ENCODE measurements at regions not wholly inside any gene's neighbourhood (a gene's known extent, or its start where the extent isn't known, plus 50 kb on each side); places are given as distances from the start of the nearest gene placed in this dataset.
"Not testable (repeated sequence)": the region's sequence is repeated elsewhere in the genome, so short reads cannot be mapped to it uniquely, and the experiment has no call there.

- no peaks in the 10 kb centered on the region for H3K27me3 Mint-ChIP-seq (ENCODE audit: unreplicated experiment)
- no peak for TF ChIP-seq CTCF (IDR thresholded peaks at IDR 0.05; ENCODE audit: unreplicated experiment)
- intact Hi-C loops (cut with micrococcal nuclease; ENCODE audit: unreplicated experiment), result no loop called here
- H3K27ac Mint-ChIP-seq (ENCODE audit: unreplicated experiment), result no peak overlapping the region
- no peak for DNase-seq
- no peaks in the 10 kb centered on the region for H3K4me1 Mint-ChIP-seq (ENCODE audit: low read depth, unreplicated experiment)
- H3K9me3 Mint-ChIP-seq (ENCODE audit: low read depth, unreplicated experiment), result peaks cover 3% of the 10 kb centered on the region
- H3K4me3 Mint-ChIP-seq (ENCODE audit: low read depth, unreplicated experiment), result no peak overlapping the region
- no TSS peak for BruUV-seq (replicated peaks)
- no peaks in the 10 kb centered on the region for H3K36me3 Mint-ChIP-seq (ENCODE audit: insufficient read depth, unreplicated experiment)
- CTCF ChIA-PET, result no interaction called here
These were observed 127.9 kb downstream of the PABPC4L start for GRCh38 chr4:134073711-134074110.

GRCh38 chr4:134072137-134072536 lies 129.5 kb downstream of the PABPC4L start:
- TF ChIP-seq CTCF (IDR thresholded peaks at IDR 0.05; ENCODE audit: unreplicated experiment), result no peak
- Mint-ChIP-seq H3K27ac (ENCODE audit: unreplicated experiment) (no peak overlapping the region), H3K36me3 (ENCODE audit: insufficient read depth, unreplicated experiment) (no peaks in the 10 kb centered on the region), H3K27me3 (ENCODE audit: unreplicated experiment) (no peaks in the 10 kb centered on the region), H3K4me3 (ENCODE audit: low read depth, unreplicated experiment) (no peak overlapping the region), H3K9me3 (ENCODE audit: low read depth, unreplicated experiment) (peaks cover 3% of the 10 kb centered on the region), H3K4me1 (ENCODE audit: low read depth, unreplicated experiment) (no peaks in the 10 kb centered on the region)
- intact Hi-C loops (cut with micrococcal nuclease; ENCODE audit: unreplicated experiment), result no loop called here
- CTCF ChIA-PET, result no interaction called here
- no TSS peak for BruUV-seq (replicated peaks)
- no peak for DNase-seq

- H3K4me3 Mint-ChIP-seq (ENCODE audit: low read depth, unreplicated experiment), result no peak overlapping the region
- no peaks in the 10 kb centered on the region for H3K36me3 Mint-ChIP-seq (ENCODE audit: insufficient read depth, unreplicated experiment)
- CTCF ChIA-PET, result no interaction called here
- H3K27me3 Mint-ChIP-seq (ENCODE audit: unreplicated experiment), result no peaks in the 10 kb centered on the region
- peaks cover 3% of the 10 kb centered on the region for H3K9me3 Mint-ChIP-seq (ENCODE audit: low read depth, unreplicated experiment)
- H3K27ac Mint-ChIP-seq (ENCODE audit: unreplicated experiment), result no peak overlapping the region
- DNase-seq, result no peak
- intact Hi-C loops (cut with micrococcal nuclease; ENCODE audit: unreplicated experiment), result no loop called here
- no peak for TF ChIP-seq CTCF (IDR thresholded peaks at IDR 0.05; ENCODE audit: unreplicated experiment)
- H3K4me1 Mint-ChIP-seq (ENCODE audit: low read depth, unreplicated experiment), result no peaks in the 10 kb centered on the region
- BruUV-seq (replicated peaks), result no TSS peak
These were observed 131.4 kb downstream of the PABPC4L start for GRCh38 chr4:134070174-134070573.

GRCh38 chr4:134057356-134057755 lies 144.2 kb downstream of the PABPC4L start:
- H3K36me3 Mint-ChIP-seq (ENCODE audit: insufficient read depth, unreplicated experiment), result no peaks in the 10 kb centered on the region
- H3K4me3 Mint-ChIP-seq (ENCODE audit: low read depth, unreplicated experiment), result no peak overlapping the region
- BruUV-seq (replicated peaks), result no TSS peak
- DNase-seq, result no peak
- H3K4me1 Mint-ChIP-seq (ENCODE audit: low read depth, unreplicated experiment), result no peaks in the 10 kb centered on the region
- no peak for TF ChIP-seq CTCF (IDR thresholded peaks at IDR 0.05; ENCODE audit: unreplicated experiment)
- no peak overlapping the region for H3K27ac Mint-ChIP-seq (ENCODE audit: unreplicated experiment)
- no peaks in the 10 kb centered on the region for H3K27me3 Mint-ChIP-seq (ENCODE audit: unreplicated experiment)
- H3K9me3 Mint-ChIP-seq (ENCODE audit: low read depth, unreplicated experiment), result peaks cover 5% of the 10 kb centered on the region
- intact Hi-C loops (cut with micrococcal nuclease; ENCODE audit: unreplicated experiment), result no loop called here
- CTCF ChIA-PET, result no interaction called here

- H3K4me3 Mint-ChIP-seq (ENCODE audit: low read depth, unreplicated experiment); H3K9me3 Mint-ChIP-seq (ENCODE audit: low read depth, unreplicated experiment); DNase-seq; H3K36me3 Mint-ChIP-seq (ENCODE audit: insufficient read depth, unreplicated experiment); CTCF ChIA-PET; H3K27ac Mint-ChIP-seq (ENCODE audit: unreplicated experiment); intact Hi-C loops (cut with micrococcal nuclease; ENCODE audit: unreplicated experiment); BruUV-seq (replicated peaks); H3K4me1 Mint-ChIP-seq (ENCODE audit: low read depth, unreplicated experiment); H3K27me3 Mint-ChIP-seq (ENCODE audit: unreplicated experiment): not testable (repeated sequence)
These were observed 155.4 kb downstream of the PABPC4L start for GRCh38 chr4:134046221-134046620.

All from Calu3 (cell line).